Epidermal melanocyte (primary cell): ENCODE measurements at regions not wholly inside any gene's neighbourhood (a gene's known extent, or its start where the extent isn't known, plus 50 kb on each side); places are given as distances from the start of the nearest gene placed in this dataset.

Source experiments
- DNase-seq: peaks from one replicate; pipeline ENCODE4 v3.0.0; 2011; ENCODE audit warnings: low spot score; ENCODE audit not compliant: insufficient read length

DNA sequence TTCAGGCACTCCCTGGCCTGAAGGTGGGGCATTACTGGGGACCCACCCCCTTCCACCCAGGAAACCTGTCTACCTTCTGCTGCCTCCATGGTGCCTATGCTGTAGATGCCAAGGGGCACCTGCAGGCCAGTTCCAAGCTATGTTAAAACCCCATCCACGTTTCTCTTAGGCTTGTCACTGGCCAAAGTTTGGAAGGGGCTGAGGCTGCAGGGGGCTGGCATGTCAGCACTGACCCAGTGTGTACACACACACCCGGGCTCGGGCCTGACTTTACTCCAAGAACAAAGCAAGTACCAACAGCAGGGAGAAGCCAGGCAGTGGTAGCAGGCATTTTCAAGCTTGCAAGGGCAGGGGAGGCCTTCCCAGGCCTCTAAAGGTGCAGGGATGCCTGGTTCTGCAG lies 53.8 kb upstream of the PCDH15 start:
- DNase-seq: no peak

DNA sequence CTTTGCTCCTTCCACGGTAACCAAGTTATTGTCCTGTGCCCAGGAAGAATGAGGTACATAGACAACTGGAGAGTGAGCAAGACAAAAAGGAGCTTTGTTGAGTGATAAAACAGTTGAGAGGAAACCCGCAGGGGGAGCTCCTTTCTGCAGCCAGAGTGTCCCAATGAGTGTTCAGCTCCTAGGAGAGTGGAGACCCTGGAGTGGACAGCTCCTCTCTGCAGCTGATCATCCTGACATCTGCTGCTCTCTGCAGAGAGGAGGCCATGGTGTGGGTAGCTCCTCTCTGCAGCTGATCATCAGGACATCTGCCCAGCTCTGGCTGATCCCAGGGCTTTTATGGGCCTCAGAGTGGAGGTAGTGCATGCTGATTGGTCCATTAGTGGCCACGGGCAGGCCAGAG lies 53.4 kb upstream of the PCDH15 start:
- no peak for DNase-seq

DNA sequence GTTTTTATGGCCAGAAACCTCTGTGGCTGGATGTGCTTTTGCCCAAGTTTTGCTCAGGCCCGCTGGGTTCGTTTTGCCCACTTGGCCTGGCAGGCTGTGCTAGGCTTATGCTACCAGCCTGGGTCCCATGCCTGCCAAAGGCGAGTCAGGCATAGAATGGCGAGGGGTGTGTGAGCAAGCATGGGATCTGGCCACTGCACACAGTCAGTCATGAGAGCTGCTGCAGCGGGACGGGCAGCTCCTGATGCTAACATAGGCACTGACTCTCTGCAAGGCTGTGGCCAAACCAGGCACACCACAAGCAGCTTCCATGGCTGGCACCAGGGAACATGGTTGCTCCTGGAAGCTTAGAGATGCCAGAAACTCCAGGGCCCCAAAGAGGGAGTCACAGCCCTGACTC lies 52.9 kb upstream of the PCDH15 start:
- no peak for DNase-seq
